ENCODE measurements at regions not wholly inside any gene's neighbourhood (a gene's known extent, or its start where the extent isn't known, plus 50 kb on each side); places are given as distances from the start of the nearest gene placed in this dataset.

GRCh38 chr5:103919506-103919905, 356.9 kb upstream of the NUDT12 start:
- TF ChIP-seq CTCF (IDR thresholded peaks at IDR 0.05) (no peak), POLR2AphosphoS5 (IDR thresholded peaks at IDR 0.05) (no peak), POLR2A (IDR thresholded peaks at IDR 0.05) (no peak)

Measured in stomach (tissue), 4 donors.